NCI-H1048 (cell line): ENCODE measurements at regions not wholly inside any gene's neighbourhood (a gene's known extent, or its start where the extent isn't known, plus 50 kb on each side); places are given as distances from the start of the nearest gene placed in this dataset.

Source experiments
- DNase-seq: peaks from one replicate; lab custom pipeline; 2025; lab: John Stamatoyannopoulos, UW

DNA sequence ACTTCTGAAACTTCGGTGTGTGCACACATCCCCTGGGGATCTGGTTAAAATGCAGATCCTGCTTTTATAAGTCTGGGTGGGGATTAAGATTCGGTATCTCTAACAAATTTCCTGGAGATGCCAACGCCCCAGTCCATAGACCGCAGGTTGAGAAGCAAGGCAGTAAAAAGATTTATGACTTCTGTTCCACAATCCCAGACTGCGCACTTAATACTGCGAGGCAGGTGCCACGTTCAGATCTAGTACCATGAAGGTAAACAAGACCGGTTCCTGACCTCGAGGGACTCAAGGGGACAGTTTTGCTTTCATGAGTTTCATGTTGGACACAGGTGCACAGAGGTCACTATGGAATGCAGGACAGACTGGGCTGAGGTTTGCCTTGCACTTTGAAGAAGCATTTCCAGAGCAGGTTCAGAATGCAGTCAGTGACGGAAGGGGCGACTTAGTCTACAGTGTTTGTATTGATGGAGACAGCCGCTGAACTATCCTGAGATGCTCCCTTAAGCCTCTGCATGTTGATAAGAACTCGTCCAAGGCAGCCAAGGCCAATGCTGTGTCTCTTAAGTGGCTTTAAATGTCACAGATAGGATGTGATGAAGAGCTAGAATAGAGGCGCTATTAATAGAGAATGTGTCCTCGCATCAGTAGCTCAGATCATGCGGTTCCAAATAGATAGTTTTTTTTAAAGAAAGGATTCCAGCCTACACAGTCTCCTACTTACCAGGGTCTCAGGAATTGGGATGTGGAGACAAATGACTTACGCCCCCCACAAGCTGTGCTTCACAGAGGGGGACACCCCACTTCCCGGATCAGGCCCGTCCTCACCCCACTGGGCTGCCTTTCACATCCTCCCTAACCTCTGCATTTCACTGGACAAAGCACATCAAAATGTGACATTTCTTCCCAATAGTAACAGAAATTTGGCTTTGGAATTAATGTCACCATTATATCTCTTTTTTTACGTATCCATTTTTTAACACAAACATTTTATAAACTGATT is 97.1 kb upstream of the IRS2 start:
- DNase-seq = no peak

GRCh38 chr13:109881961-109882558 is 95.7 kb upstream of the IRS2 start:
- DNase-seq = no peak

- no peak for DNase-seq
Measured at GRCh38 chr13:109881347-109881725, 95.0 kb upstream of the IRS2 start.

DNA sequence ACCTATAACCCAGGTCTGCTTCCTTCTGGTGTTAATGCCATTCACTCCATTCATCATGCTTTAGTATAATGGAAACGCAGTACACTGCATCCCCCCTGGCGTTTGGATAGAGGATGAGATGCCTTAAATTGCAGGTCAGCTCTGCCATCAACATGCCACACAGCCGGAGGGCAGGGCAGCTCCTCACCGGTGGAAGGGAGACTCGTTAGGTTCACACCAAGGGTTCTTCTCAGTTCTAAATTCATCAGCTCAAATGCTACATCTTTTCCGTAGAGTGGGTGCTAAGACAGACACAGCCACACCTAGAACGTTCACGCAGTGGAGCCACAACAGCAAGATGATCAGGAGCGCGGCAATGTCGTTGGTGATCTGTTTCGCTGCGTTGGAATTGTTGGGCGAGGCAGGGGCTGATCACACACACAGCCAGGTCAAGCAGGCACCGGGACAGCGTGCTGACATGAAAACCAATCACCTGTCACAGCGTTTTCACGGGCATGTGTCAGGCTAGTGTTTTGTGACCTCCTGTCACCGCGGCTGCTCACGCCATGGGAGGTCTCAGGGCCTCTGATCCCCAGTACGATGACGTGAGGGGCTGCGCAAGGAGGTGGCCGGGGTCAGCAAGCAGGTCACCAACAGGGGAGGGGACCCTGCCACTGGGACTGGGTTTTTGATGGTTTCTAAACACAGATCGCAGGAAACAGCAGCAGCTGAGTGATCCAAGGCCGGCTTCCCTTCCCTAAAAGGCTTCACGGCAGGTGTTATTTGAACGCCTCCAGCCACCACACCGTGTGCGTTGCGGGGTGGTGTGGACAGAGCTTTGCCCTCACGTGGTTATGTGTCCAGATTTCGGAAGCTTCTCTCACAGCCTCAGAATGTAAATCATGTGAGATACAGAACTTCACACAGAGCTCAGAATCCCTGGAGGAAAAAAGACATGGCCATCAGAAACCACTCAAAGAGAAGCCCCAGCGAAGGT is 94.3 kb upstream of the IRS2 start:
- no peak for DNase-seq

DNA sequence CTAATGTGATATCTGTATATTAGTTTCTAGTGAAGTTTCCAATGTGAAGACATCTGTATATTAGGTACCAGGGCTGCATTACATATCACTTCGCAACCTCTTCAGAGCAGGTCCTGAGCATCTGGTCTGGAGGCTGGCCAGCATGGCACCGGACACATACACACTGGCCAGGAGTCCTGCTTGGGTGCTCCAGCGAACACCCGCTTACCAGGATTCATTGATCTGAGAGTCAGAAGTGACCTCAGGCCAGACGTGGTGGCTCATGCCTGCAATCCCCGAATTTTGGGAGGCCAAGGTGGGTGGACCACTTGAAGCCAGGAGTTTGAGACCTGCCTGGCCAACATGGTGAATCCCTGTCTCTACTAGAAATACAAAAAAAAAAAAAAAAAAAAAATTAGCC is 93.0 kb upstream of the IRS2 start:
- DNase-seq = no peak

DNA sequence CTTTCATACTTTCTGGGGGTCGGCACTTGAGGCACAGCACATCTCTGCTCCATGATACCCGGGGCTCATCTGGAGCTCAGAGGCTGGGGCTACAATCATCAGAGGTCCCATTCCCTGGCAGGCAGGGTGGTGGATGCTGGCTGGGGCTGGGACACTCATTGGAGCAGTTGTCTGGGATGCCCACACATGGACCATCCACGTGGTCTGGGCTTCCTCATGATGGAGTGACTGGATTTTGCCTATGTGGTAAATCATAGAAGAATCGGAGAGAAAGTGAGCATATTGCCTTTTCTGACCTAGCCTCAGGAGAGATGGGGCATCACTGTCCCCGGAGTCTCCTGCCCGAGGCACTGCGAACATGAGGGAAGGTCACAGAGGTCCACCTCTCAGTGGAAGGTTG is 91.4 kb upstream of the IRS2 start:
- no peak for DNase-seq

GRCh38 chr13:109875746-109876145 is 89.4 kb upstream of the IRS2 start:
- no peak for DNase-seq

- DNase-seq = no peak
Measured at GRCh38 chr13:109874484-109875454, 88.4 kb upstream of the IRS2 start.

DNA sequence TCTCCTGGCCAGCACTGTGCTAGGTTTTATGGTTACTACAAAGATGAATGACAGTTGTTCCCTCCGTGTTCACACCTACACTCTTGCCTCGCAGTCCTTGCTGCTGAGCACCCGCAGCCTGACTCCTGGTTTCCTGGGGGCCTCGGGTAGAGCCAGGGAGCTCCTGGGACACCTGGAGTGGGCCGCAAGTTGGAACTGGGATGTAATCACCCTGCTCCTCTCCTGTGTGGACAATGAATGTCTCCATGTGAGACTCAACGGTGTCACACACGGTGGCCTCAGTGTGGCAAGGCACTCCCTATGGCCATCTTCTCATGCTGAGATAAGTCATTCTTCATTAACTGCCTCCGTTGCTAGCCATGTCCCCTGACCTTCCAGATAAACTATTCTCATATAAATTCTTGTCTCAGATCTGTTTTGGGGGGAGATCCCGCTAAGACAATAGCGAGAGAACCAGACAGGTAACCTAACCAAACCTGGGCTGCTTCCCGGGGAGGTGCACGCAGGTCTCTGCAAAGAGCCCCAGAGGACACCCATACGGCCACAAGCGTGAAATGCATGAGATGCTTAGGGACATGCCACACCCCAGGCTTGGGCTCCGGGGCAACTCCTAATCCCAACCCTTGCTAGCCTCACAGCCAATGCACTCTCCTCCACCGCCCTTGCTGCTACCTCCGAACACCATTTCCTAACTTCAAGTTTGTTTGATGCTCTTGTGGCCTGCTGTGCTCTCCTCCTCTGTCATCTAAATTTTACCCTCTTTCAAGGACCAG is 87.2 kb upstream of the IRS2 start:
- no peak for DNase-seq

DNA sequence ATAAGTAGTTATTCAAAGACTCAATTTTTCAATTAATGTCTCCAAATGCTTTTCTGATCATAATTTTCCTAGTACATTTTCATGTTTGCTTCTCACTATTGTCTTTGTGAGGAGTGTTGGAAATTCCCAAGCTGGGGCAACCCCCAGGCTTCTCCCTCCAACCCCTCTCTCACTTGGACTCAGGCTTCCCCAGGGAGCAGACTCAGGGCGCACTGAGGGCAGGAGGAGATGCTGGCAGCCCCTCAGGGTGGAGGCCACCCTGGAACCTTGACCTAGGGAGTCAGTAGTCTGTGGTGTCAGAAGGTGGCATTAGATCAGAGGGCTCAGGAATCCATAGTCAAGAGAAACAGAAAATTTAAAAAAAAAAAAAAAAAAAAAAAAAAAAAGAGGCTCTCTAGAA is 86.5 kb upstream of the IRS2 start:
- no peak for DNase-seq

- DNase-seq = no peak
Measured at GRCh38 chr13:109870696-109871370, 84.5 kb upstream of the IRS2 start.

GRCh38 chr13:109870274-109870673 is 83.9 kb upstream of the IRS2 start:
- DNase-seq = no peak

- peak; percentile 58 for DNase-seq
Measured at GRCh38 chr13:109869312-109870237, 83.2 kb upstream of the IRS2 start.

DNA sequence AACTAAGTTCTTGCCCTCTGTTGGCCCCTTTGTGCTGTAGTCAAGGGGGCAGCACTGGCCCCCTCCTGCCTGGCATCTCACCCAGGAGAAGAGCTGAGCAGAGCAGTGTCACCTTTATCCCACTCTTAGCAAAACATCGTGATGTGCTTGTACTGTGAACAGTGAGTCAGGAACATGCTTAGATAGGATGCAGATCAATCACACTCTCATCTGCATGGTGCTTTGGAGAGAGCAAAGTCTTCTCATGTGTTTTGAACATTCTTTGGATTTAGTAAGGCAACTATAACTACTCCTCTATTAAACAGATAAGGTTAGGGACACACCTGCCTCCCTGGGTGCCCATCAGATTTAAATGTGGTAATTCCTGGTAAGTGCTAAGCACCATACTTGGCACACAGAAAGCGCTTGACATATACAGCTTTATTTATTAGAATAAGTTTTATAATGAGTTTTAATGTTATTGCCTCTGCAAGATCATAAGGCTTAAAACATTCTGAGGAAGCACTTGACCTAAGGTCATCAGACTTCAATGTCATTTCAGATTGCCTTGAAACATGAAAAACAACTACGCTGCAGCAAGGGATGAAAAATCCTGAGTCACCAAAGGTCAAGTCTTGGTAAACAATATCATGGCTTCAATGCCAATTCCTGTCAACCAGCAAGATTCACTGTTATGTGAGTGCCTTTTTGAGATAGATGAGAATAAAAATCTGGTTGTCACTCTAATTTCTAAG is 82.4 kb upstream of the IRS2 start:
- DNase-seq = no peak

DNA sequence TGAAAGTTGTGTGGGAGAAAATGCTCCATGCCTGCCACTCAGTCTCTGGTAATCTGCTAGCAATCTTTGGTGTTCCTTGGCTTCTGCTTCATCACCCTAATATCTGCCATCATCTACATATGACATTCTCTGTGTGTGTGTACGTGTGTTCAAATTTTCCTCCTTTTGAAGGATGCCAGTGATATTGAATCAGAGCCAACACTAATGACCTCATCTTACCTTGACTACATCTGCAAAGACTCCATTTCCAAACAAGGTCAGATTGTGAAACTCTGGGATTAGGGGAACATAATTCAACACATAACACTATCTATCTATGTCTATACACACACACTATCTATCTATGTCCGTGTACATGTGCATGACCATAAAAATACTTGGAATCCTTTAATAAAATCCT is 81.4 kb upstream of the IRS2 start:
- DNase-seq = no peak

DNA sequence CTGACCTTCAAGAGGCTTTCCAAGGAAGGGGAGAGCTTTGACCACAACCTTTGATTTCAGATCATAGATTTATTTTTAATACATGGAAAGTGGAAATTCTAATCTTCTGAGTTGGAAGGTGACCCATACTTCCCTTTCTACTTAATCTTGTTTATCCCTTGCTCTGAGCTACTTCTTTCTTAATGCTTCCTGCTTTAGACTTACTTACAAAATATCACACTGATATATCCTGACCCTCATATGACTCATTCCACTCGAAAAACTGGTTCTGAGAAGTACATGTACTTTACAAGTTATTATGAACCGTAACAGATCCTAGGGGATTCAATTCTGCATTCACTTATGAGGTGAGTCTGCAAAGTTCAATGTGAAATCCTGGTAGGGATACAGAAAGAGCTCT is 76.2 kb upstream of the IRS2 start:
- no peak for DNase-seq

DNA sequence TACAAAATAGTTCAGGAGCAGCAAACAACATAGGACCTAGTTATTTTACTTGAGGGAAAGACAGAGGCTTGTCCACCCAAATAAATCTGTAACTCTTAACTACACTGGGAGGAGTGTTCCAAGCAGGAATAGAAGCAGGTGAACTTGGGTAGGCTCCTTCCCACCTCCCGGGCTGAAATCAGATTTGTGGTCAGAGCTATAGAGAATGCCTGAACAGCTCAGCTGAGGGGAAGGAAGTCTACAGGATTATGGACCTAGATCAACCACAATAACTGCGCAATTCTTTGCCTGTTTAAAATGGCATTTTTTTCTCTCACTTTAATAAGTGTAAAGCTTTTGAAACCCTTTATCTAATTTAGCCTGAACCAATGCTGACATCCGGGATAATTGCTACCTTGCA is 73.5 kb upstream of the IRS2 start:
- no peak for DNase-seq
